CD4-positive, alpha-beta T cell (primary cell): ENCODE measurements at regions not wholly inside any gene's neighbourhood (a gene's known extent, or its start where the extent isn't known, plus 50 kb on each side); places are given as distances from the start of the nearest gene placed in this dataset.

Source experiments
- ATAC-seq: fragments of 200-7000 bp; cut with Tn5 transposase; one replicate; pipeline ENCODE4 v1.10.0; 2022; ENCODE audit warnings: mild to moderate bottlenecking; ENCODE audit not compliant: poor library complexity
- CTCF ChIA-PET: fragments of 350-600 bp; sonication (Branson Sonifier 250); formaldehyde crosslinking; loops from one replicate; lab custom pipeline; 2021; ENCODE audit warnings: antibody characterized with exemption, inconsistent platforms; lab: Charles Lee
- POLR2A ChIA-PET: fragments of 350-600 bp; sonication (Branson Sonifier 250); formaldehyde crosslinking; loops from one replicate; lab custom pipeline; 2021; ENCODE audit warnings: antibody characterized with exemption, inconsistent platforms; lab: Charles Lee
- DNase-seq, 14 experiments: peaks; one replicate each; pipeline ENCODE4 v3.0.0-alpha.2; 2013 to 2020; ENCODE audit warnings: mixed read lengths in 2 of 14
- H3K27ac ChIP-seq, 2 donors: one replicate each; pipeline versions ENCODE4 v1.5.1 to v1.7.0; 2013; ENCODE audit warnings: low read length in 2 of 2, low read depth in 1 of 2, mild to moderate bottlenecking in 1 of 2
- H3K27me3 ChIP-seq, 2 experiments: 1 replicate in 1 of 2; 2 replicates in 1 of 2; pipeline versions ENCODE4 v1.6.1 to v1.7.0; 2013; ENCODE audit warnings: low read length in 2 of 2, control low read depth in 1 of 2, mild to moderate bottlenecking in 1 of 2, moderate library complexity in 1 of 2; ENCODE audit not compliant: insufficient read depth in 2 of 2, control insufficient read depth in 1 of 2
- H3K36me3 ChIP-seq: one replicate; pipeline ENCODE4 v1.6.1; 2013; ENCODE audit warnings: low read length, control low read depth; ENCODE audit not compliant: insufficient read depth
- H3K4me1 ChIP-seq: one replicate; pipeline ENCODE4 v1.6.1; 2013; ENCODE audit warnings: low read length, control low read depth; ENCODE audit not compliant: insufficient read depth
- H3K4me3 ChIP-seq: one replicate; pipeline ENCODE4 v1.5.1; 2013; ENCODE audit warnings: mild to moderate bottlenecking, low read length, moderate library complexity
- H3K9me3 ChIP-seq, 2 experiments: 1 replicate in 1 of 2; 2 replicates in 1 of 2; pipeline versions ENCODE4 v1.6.1 to v1.7.0; 2013; ENCODE audit warnings: low read length in 2 of 2, mild to moderate bottlenecking in 2 of 2, control low read depth in 1 of 2, moderate library complexity in 1 of 2; ENCODE audit not compliant: control insufficient read depth in 1 of 2, insufficient read depth in 1 of 2
- H3K27ac Mint-ChIP-seq: one replicate; pipeline ENCODE4 v1.8.0; 2020; ENCODE audit warnings: mixed read lengths
- H3K27me3 Mint-ChIP-seq: one replicate; pipeline ENCODE4 v1.8.0; 2021; ENCODE audit warnings: mixed read lengths
- H3K36me3 Mint-ChIP-seq: one replicate; pipeline ENCODE4 v1.8.0; 2021; ENCODE audit warnings: low read depth, mixed read lengths
- H3K4me1 Mint-ChIP-seq: one replicate; pipeline ENCODE4 v1.8.0; 2021; ENCODE audit warnings: low read depth, mixed read lengths
- H3K4me3 Mint-ChIP-seq: one replicate; pipeline ENCODE4 v1.8.0; 2020; ENCODE audit warnings: mild to moderate bottlenecking, mixed read lengths
- H3K9me3 Mint-ChIP-seq: one replicate; pipeline ENCODE4 v1.8.0; 2020; ENCODE audit warnings: mixed read lengths
- CTCF ChIP-seq: fragments of 200-600 bp; IDR thresholded peaks from one replicate; pipeline ENCODE4 v1.8.0; 2022; ENCODE audit warnings: antibody characterized with exemption, mild to moderate bottlenecking
- intact Hi-C, 2 experiments: fragments of 100-400 bp; cut with DNase I in 1 of 2; cut with micrococcal nuclease in 1 of 2; formaldehyde crosslinking; loops; one replicate each; pipeline versions ENCODE4 v1.15.1 to v1.9.0; 2023 to 2025; cut with DNase I, micrococcal nuclease

- no peak for TF ChIP-seq CTCF
- ATAC-seq (no peak), DNase-seq (no peak)
- peaks cover 3% of the 10 kb centered on the region in 2 experiments for H3K27me3 ChIP-seq
- no peaks in the 10 kb centered on the region for H3K36me3 Mint-ChIP-seq
- H3K36me3 ChIP-seq: no peaks in the 10 kb centered on the region
- no peaks in the 10 kb centered on the region for H3K4me1 Mint-ChIP-seq
- H3K4me3 ChIP-seq: no peak overlapping the region
- no peak overlapping the region for H3K27ac Mint-ChIP-seq
- peaks cover 30% of the 10 kb centered on the region for H3K27me3 Mint-ChIP-seq
- no peaks in the 10 kb centered on the region for H3K9me3 Mint-ChIP-seq
- H3K4me3 Mint-ChIP-seq: no peak overlapping the region
- ChIA-PET POLR2A (no interaction called here), CTCF (no interaction called here)
- H3K9me3 ChIP-seq: peaks cover 0 to 7% of the 10 kb centered on the region in 2 experiments
- intact Hi-C loops: no loop called here
- no peak overlapping the region for H3K27ac ChIP-seq
- no peaks in the 10 kb centered on the region for H3K4me1 ChIP-seq
Measured at GRCh38 chr1:115475901-115476300, 137.9 kb upstream of the NGF start.

DNA sequence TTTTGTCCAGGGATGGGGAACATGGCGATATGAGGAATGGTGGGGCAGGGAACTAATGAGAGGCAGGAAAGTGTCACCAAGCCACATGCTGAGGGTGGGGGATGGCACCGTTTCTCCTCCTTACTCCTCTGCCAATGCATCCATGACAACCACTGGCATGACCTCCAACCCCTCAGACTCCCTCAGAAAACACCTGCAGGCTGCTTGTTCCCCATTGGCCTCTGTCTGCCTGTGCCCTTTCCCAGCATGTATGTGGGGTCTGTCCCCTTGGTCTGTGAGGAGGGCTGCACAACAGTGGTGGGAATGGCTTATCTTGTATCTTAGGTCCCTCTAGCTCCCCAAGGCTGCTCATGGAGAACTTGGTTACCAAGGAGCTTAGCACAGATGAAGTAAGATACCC lies 137.2 kb upstream of the NGF start:
- ChIA-PET POLR2A (no interaction called here), CTCF (no interaction called here)
- no peak for DNase-seq
- H3K36me3 ChIP-seq: no peaks in the 10 kb centered on the region
- Mint-ChIP-seq H3K27me3 (peaks cover 24% of the 10 kb centered on the region), H3K36me3 (no peaks in the 10 kb centered on the region), H3K4me3 (no peak overlapping the region), H3K9me3 (no peaks in the 10 kb centered on the region), H3K27ac (no peak overlapping the region), H3K4me1 (no peaks in the 10 kb centered on the region)
- H3K9me3 ChIP-seq: peaks cover 0 to 7% of the 10 kb centered on the region in 2 experiments
- no peak for TF ChIP-seq CTCF
- peaks cover 3% of the 10 kb centered on the region in 2 experiments for H3K27me3 ChIP-seq
- no peak for ATAC-seq
- intact Hi-C loops: no loop called here
- no peak overlapping the region for H3K4me3 ChIP-seq
- no peak overlapping the region for H3K27ac ChIP-seq
- H3K4me1 ChIP-seq: no peaks in the 10 kb centered on the region

- ATAC-seq: no peak
Measured at GRCh38 chr1:115473986-115474565, 136.0 kb upstream of the NGF start.

More at GRCh38 chr1:115473986-115474565, 136.0 kb upstream of the NGF start:
- Mint-ChIP-seq H3K9me3 (no peaks in the 10 kb centered on the region), H3K27me3 (peaks cover 19% of the 10 kb centered on the region), H3K36me3 (no peaks in the 10 kb centered on the region), H3K27ac (no peak overlapping the region), H3K4me3 (no peak overlapping the region), H3K4me1 (no peaks in the 10 kb centered on the region)
- ChIA-PET POLR2A (no interaction called here), CTCF (interaction anchor here (0.6 kb wide), 1 partner anchor 81 kb away, joined by 3 read pairs; no protein-coding TSS in a partner anchor)
- H3K4me3 ChIP-seq: no peak overlapping the region
- no peak for DNase-seq
- peaks cover 3% of the 10 kb centered on the region in 2 experiments for H3K27me3 ChIP-seq
- H3K9me3 ChIP-seq: peaks cover 0 to under 1% of the 10 kb centered on the region in 2 experiments
- H3K36me3 ChIP-seq: no peaks in the 10 kb centered on the region
- H3K27ac ChIP-seq: no peak overlapping the region
- H3K4me1 ChIP-seq: no peaks in the 10 kb centered on the region
- TF ChIP-seq CTCF: no peak
- intact Hi-C loops: no loop called here
